ENCODE measurements at regions not wholly inside any gene's neighbourhood (a gene's known extent, or its start where the extent isn't known, plus 50 kb on each side); places are given as distances from the start of the nearest gene placed in this dataset.
A peak's percentile ranks its signal among the peaks of the same experiment; 100 is the strongest.
"Not testable (repeated sequence)": the region's sequence is repeated elsewhere in the genome, so short reads cannot be mapped to it uniquely, and the experiment has no call there.

- no peak for DNase-seq (ENCODE audit: low spot score)
These were observed 209.0 kb upstream of the GPC6 start for GRCh38 chr13:93017493-93018112.

GRCh38 chr13:93023929-93024328 lies 202.7 kb upstream of the GPC6 start:
- no peak for DNase-seq (ENCODE audit: low spot score)

- DNase-seq (ENCODE audit: low spot score): no peak
These were observed 200.6 kb upstream of the GPC6 start for GRCh38 chr13:93025984-93026383.

- DNase-seq (ENCODE audit: low spot score): no peak
These were observed 197.1 kb upstream of the GPC6 start for GRCh38 chr13:93029536-93029935.

- DNase-seq (ENCODE audit: low spot score): no peak
These were observed 190.2 kb upstream of the GPC6 start for GRCh38 chr13:93036380-93036779.

GRCh38 chr13:93037780-93038179 lies 188.8 kb upstream of the GPC6 start:
- DNase-seq (ENCODE audit: low spot score): no peak

GRCh38 chr13:93038187-93038586 lies 188.4 kb upstream of the GPC6 start:
- DNase-seq (ENCODE audit: low spot score): no peak

GRCh38 chr13:93039131-93039530 lies 187.5 kb upstream of the GPC6 start:
- DNase-seq (ENCODE audit: low spot score): no peak

GRCh38 chr13:93041566-93041965 lies 185.0 kb upstream of the GPC6 start:
- not testable (repeated sequence) for DNase-seq (ENCODE audit: low spot score)

- no peak for DNase-seq (ENCODE audit: low spot score)
These were observed 180.8 kb upstream of the GPC6 start for GRCh38 chr13:93045836-93046235.

- DNase-seq (ENCODE audit: low spot score): no peak
These were observed 171.4 kb upstream of the GPC6 start for GRCh38 chr13:93055233-93055632.

GRCh38 chr13:93058301-93058700 lies 168.3 kb upstream of the GPC6 start:
- no peak for DNase-seq (ENCODE audit: low spot score)

GRCh38 chr13:93060144-93060543 lies 166.5 kb upstream of the GPC6 start:
- DNase-seq (ENCODE audit: low spot score): no peak

GRCh38 chr13:93066187-93066586 lies 160.4 kb upstream of the GPC6 start:
- no peak for DNase-seq (ENCODE audit: low spot score)

- DNase-seq (ENCODE audit: low spot score): peak; percentile 60
These were observed 147.3 kb upstream of the GPC6 start for GRCh38 chr13:93079294-93079693.

GRCh38 chr13:93080166-93080565 lies 146.4 kb upstream of the GPC6 start:
- DNase-seq (ENCODE audit: low spot score): no peak

- DNase-seq (ENCODE audit: low spot score): no peak
These were observed 146.0 kb upstream of the GPC6 start for GRCh38 chr13:93080587-93080986.

GRCh38 chr13:93086329-93086728 lies 140.3 kb upstream of the GPC6 start:
- DNase-seq (ENCODE audit: low spot score): no peak

- no peak for DNase-seq (ENCODE audit: low spot score)
These were observed 127.6 kb upstream of the GPC6 start for GRCh38 chr13:93098972-93099371.

GRCh38 chr13:93101226-93101734 lies 125.3 kb upstream of the GPC6 start:
- no peak for DNase-seq (ENCODE audit: low spot score)

GRCh38 chr13:93104270-93104669 lies 122.3 kb upstream of the GPC6 start:
- DNase-seq (ENCODE audit: low spot score): no peak

- DNase-seq (ENCODE audit: low spot score): peak; percentile 4
These were observed 118.5 kb upstream of the GPC6 start for GRCh38 chr13:93108111-93108601.

GRCh38 chr13:93116809-93117208 lies 109.8 kb upstream of the GPC6 start:
- DNase-seq (ENCODE audit: low spot score): peak; percentile 12

GRCh38 chr13:93118081-93118615 lies 108.5 kb upstream of the GPC6 start:
- DNase-seq (ENCODE audit: low spot score): peak; percentile 29

All from COLO829 (cell line).